CD4-positive, alpha-beta T cell treated with Interferon gamma for 1 hour (primary cell): ENCODE measurements at regions not wholly inside any gene's neighbourhood (a gene's known extent, or its start where the extent isn't known, plus 50 kb on each side); places are given as distances from the start of the nearest gene placed in this dataset.

ENCODE experiments used
- DNase-seq: peaks from one replicate; pipeline ENCODE4 v3.0.0-alpha.2; 2020

DNA sequence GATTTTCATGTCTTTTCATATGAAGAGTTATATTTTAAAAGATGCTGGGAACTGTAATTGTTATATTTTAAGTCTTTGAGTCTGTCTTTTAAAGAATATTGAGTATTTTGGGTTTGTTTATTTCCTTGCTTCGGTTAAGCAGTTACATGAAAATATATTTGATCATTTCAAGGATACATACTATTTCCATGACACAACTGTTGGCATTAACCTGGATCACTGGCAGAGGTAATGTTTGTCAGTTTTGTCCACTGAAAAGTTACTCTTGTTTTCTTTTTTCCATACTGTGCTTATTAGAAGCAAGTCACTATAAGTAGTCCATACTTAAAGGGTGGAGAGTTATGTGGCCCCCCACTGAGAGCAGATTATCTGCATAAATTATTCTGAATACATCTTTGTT lies 1142.0 kb upstream of the TMEFF2 start:
- DNase-seq, result no peak

DNA sequence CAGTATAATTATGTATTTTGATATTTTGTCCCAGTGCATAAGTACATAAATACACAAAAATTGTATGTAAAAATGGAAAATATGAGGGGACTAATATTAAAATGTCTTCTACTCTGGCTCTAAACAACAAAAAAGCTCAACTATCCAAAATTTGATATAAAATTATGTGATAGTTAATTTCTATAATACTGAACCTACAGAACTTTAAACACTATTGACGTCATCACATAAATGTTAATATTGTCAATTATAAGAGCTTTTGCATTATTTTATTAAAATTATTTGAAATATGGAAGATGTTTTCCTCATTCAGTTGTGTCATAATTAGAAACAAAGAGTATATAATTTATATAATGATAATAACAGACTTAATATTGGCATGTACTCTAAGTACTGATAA lies 1139.7 kb upstream of the TMEFF2 start:
- DNase-seq, result no peak

GRCh38 chr2:193333539-193333938 lies 1138.8 kb upstream of the TMEFF2 start:
- no peak for DNase-seq

DNA sequence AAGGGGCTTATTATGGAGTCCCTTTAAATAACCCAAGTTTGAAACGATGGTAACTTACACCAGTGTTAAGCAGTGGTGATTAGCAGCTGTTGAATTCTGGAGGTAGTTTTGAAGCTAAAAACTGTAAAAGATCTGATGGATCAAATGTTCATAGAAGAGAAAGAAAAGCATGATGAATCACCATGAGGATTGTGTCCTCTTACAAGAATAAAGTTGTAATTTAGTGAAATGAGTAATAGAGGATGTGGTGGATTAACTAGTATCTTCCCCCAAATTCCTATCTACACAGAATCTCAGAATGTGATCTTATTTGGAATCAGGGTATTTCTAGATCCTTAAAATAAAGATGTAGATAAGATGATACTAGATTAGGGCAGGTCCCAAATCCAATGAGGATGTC lies 1138.2 kb upstream of the TMEFF2 start:
- DNase-seq, result no peak

DNA sequence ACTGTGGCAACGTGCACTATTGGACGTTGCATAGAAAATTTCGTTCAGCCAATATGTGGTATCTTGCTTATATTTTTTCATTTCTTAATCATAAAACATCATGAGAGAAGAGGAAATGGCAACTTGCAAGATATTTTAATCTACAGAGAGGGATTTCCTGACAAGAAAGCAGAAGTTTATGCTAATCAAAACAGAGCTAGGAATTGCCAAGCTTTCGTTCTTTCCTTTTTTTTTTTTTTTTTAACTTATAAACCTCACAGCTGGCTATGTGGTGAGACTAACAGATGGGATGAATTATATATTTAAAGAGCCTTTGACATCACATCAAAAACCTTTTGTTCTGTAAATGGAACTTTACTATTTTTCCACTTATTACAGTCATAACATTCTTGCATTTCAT lies 1136.9 kb upstream of the TMEFF2 start:
- no peak for DNase-seq

DNA sequence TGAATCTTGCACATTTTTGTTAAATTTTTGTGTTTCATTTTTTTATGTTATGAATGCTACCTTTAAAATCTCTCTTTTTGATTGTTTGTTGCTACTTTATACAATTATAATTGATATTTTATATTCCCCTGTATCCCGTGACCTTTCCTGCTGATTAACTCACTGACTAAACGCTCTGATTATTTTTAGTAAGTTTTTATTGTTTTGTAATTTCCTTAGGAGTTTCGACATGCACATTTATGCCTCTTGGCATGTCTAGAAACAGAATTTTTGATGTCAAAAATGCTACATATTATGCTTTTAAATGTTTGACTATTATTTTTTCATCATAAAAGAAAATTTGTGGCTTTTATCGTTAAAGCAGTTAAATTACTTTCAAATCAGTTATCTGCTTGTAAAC lies 1131.6 kb upstream of the TMEFF2 start:
- no peak for DNase-seq

DNA sequence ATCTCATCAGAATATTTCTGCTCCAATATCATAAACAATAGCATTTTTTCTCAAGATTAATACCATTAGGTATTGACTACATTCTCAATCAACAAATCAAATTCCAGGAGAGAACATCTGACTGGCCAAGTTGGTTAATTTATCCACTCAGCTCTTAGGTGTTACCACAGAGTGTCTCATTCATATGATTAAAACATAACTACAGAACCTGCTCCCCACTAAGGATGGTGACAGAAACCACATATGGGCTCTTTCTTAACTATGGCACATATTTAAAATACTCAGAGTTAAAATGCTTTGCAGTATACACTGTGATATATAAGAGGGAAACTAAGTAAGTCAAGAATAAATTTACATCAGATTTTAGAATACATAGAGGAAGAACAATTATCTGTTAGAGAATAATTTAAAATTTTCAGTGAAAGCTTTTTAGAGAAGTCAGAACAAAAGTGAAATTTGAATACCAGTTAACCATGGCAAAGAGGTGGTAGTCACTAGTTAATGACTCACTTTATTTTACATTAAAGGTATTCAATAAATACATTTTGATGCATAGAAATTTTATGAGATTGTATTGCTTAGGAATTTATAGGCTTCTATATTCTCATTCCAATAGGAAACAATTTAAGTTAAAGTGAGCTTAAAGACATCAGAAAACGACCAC lies 1120.8 kb upstream of the TMEFF2 start:
- DNase-seq, result no peak

DNA sequence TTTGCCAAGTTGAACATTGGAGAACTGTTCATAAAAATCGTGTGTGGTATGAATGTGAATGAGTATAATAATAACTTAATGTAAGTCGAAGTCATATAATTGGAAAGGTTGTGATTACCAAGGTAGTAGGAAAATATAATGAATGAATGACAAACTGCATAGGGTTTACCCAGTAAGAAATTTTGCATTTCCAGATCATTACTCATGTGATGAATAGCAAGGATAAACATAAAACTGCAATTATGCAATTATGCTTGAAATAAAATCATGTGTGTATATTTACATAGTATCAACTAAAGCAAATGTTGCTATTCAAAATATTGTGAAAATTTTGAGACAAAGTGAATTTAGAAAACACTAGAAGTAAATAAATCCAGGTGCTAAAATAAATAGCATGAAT lies 1108.7 kb upstream of the TMEFF2 start:
- DNase-seq, result no peak

GRCh38 chr2:193294371-193294770 lies 1099.6 kb upstream of the TMEFF2 start:
- DNase-seq, result no peak

DNA sequence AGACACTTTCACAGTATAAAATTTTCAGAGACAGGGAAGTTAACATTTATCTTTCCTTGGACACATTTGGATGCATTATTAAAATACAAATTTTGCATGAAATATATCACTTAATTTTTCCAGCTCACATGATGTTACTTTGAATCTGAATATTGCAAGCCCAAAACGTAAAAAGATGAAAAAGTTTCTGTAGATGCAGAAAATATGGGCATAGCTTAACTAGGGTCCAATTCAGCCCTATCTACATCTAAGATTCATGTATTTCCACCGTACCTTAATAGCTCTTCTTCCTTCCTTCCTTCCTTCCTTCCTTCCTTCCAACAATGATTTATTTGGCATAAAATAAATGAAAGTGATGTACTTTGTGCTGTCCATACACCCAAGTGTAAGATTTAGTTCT lies 1084.6 kb upstream of the TMEFF2 start:
- DNase-seq, result no peak

DNA sequence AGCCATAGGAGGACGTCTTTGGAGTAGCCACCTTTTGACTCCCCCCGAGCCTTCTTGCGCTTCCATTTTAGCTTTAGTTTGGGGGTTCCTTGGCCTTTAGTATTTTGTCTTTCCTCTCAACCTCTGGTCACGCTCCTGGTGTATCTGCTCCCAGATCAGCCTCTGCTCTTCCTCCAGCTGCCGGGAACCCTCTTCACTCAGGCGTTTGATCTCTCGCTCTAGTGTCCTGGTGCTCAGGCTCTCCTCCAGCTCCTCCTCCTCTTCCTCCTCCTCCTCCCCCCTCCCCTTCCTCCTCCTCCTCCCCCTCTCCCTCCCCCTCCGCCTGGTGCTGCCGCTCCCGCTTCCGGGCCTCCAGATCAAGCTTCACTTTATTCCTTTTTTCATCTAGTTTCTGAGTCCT lies 1082.3 kb upstream of the TMEFF2 start:
- DNase-seq, result no peak

DNA sequence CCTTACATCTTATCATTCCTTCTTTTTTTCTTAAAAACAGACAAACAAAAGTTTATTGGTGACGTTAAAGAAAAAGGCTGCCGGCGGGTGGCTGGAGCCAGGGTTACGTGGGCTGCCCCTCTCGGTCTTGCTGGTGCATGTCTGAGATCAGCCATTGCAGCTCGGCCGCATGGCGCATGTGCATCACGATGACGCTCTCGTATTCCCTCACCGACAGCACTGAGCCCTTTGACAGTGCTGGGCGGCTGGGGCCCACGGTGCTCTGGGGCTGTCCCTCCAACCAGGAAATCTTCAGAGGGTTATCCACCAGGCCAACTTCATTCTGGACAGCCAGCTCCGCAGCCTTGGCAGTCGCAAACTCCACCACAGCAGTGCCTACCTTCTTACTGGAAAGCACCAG lies 1081.8 kb upstream of the TMEFF2 start:
- no peak for DNase-seq

DNA sequence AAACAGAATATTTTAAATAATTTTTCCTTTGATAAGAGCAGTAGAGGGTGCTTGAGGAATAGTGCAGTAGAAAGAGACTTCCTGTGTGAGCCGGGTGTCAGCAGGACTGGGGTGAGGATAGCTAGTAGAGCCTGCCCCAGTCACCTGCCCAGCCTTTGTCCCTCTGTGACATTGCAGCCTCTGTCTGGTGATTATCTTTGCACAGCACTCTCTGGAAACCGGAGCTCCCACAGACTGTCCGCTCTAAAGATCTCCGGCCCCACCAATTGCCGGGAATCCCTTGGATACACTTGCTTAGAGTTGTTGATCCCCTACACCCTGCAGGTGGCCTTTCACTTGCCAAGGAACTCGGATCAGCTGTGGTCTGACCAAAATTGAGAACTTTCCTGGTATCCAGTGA lies 1081.3 kb upstream of the TMEFF2 start:
- DNase-seq, result no peak

DNA sequence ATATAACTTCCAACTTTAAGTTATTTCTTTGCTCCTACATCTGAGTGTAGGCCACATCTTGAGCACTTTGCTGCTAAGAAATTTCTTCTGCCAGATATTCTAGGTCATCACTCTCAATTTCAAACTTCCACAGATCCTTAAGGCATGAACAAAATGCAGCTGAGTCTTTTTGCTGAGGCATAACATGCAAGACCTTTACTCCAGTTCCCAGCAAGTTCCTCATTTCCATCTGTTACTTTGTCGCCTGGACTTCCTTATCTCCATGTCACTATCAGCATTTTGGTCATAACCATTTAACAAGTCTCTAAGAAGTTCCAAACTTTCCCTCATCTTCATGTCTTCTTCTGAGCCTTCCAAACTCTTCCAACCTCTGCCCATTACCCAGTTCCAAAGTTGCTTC lies 1077.3 kb upstream of the TMEFF2 start:
- DNase-seq, result no peak

- DNase-seq, result no peak
These were observed 1076.1 kb upstream of the TMEFF2 start for GRCh38 chr2:193270816-193271215.

DNA sequence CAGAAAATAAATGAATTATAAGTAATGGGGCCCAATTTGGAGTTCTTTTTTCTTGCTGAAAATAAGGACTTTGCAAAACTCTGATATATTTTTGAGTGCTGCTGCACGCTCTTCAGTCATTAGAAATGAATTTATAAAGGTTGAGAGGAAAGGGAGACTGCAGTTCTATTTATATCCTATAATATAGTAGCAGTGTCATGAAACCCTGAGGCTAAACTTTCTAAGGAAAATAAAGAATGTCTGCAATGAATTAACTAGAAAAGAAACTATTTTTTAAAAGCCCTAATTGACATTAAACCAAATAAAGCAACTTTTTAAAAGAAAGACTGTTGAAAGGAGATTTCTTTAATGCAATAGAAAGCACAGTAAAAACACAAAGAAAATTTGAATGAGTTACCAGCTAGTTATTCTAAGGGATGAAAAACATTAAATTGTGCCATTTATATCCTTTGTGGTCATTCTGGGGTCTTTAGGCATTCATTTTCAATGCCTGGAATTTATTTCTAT lies 1072.8 kb upstream of the TMEFF2 start:
- DNase-seq, result no peak

DNA sequence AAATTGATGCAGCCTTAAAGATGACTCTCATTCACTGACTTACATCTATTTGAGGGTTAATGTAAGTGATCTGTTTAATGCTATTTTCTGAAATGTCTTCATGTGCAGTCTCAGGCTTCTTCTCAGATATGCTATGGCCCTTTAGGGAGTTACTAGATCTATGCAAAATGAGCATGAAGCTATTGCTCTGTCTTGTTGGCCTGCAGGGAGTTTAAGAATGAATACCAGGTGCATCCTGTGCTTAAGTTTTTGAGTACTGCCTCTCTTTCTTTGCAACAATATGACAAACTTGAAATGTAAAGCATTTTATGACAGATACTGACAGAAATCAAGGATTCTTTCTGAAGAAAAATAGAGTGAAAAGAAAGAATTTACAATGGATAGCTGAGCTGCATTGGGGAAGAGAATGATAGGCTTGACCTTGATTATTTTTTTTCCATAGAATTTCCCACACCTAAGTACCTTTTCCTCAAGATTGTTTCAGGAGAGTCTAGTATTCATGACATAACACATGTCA lies 1058.3 kb upstream of the TMEFF2 start:
- DNase-seq, result no peak

DNA sequence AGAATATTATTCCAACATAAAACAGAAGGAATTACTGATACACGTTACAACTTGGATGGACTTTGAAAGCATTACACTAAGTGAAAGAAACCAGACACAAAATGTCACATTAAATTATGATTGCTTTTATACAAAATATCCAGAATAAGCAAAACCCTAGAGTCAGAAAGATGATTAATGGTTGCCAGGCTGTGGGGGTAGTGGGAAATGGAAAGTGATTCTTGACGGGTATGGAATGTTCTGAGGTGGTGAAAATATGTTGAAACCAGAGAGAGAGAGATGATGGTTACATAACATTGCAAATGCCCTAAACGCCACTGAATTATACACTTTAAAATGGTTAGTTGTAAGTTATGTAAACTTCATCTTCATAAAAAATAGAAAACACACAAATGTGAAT lies 1057.2 kb upstream of the TMEFF2 start:
- DNase-seq, result no peak

DNA sequence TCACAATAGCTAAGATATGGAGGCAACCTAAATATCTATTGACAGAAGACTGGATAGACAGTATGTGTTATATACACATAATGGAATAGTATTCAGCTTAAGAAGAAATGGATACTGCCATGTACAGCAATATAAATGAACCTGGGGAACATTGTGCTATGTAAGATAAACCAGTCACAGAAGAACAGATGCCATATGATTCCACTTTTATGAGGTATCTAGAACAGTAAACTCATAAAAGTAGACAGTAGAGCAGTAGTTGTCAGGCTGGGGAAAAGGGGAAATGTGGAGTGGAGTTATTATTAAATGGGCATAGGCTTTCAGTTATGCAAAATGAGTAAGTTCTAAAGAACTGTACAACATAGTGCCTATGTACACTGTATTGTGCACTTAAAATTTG lies 1055.7 kb upstream of the TMEFF2 start:
- DNase-seq, result no peak

- no peak for DNase-seq
These were observed 1046.0 kb upstream of the TMEFF2 start for GRCh38 chr2:193240752-193241151.

GRCh38 chr2:193231634-193232033 lies 1036.9 kb upstream of the TMEFF2 start:
- DNase-seq, result no peak

- no peak for DNase-seq
These were observed 1033.5 kb upstream of the TMEFF2 start for GRCh38 chr2:193228276-193228675.

DNA sequence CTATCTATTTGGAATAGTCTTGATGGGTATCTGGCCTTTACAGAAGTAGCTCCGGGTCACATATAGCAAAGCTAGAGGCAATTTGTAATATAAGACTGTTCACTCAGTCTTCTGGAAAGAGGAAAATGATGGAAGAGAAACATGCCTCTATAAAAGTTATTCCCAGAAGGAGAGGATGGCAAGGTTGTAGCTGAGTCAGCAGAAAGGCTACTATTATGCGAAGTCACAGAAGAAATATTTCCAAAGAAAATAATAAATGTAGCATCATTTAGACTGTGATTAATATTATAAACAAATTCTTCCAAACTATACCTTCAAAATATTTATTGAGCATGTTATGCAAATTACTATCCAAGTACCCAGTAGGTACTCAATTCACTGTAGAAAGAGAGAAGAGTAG lies 1027.7 kb upstream of the TMEFF2 start:
- no peak for DNase-seq

DNA sequence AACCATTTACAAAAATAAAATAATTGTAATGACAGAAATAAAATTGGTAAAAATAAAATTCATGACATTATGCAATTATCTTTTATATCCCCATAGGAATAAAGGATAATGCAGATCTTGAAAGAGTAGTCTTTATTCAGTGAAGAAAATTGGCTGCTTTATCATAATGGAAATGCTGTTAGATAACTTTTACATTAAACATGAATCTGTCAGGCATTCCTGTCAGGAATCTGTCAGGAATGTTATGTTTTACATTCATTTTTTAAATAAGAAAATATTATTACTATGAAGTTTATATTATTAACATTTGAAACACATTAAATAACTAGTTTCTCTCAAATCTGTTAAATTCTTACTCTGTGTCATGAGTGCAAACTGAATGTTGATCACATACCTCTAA lies 1024.7 kb upstream of the TMEFF2 start:
- no peak for DNase-seq

- DNase-seq, result no peak
These were observed 1006.9 kb upstream of the TMEFF2 start for GRCh38 chr2:193201583-193201982.
